OCI-LY7 (cell line): ENCODE measurements at regions not wholly inside any gene's neighbourhood (a gene's known extent, or its start where the extent isn't known, plus 50 kb on each side); places are given as distances from the start of the nearest gene placed in this dataset.

ENCODE experiments used
- BruUV-seq: library from RNA; stranded (reverse); fragments of 400-500 nt; replicated peaks from 2 replicates; lab custom pipeline; 2021; lab: Mats Ljungman, UMichigan
- CTCF ChIA-PET: fragments of 300-600 bp; sonication (Branson Sonifier 250); formaldehyde crosslinking; loops from one replicate; lab custom pipeline; 2022; ENCODE audit warnings: antibody characterized with exemption; ENCODE audit not compliant: unreplicated experiment; lab: Charles Lee
- POLR2A ChIA-PET: fragments of 300-600 bp; sonication (Branson Sonifier 250); formaldehyde crosslinking; loops from one replicate; lab custom pipeline; 2022; ENCODE audit warnings: antibody characterized with exemption; lab: Charles Lee
- DNase-seq: peaks from one replicate; pipeline ENCODE4 v3.0.0-alpha.2; 2015; ENCODE audit warnings: low spot score
- H2AFZ ChIP-seq: fragments of 200-600 bp; sonication (generic), shearing (Covaris generic); 2 replicates; pipeline ENCODE4 v1.6.1; 2014; ENCODE audit warnings: mild to moderate bottlenecking, antibody characterized with exemption, low read length, moderate library complexity
- H3K27ac ChIP-seq: fragments of 200-600 bp; sonication (generic); 2 replicates; pipeline ENCODE4 v1.5.1; 2014; ENCODE audit warnings: mixed run types, low read depth, mild to moderate bottlenecking, moderate library complexity, low read length, inconsistent platforms; ENCODE audit not compliant: poor library complexity, severe bottlenecking
- H3K36me3 ChIP-seq: fragments of 200-600 bp; sonication (generic); 2 replicates; pipeline ENCODE4 v1.6.1; 2014; ENCODE audit warnings: mild to moderate bottlenecking, antibody characterized with exemption, low read length, moderate library complexity, mixed read lengths; ENCODE audit not compliant: insufficient read depth
- H3K4me1 ChIP-seq: fragments of 200-600 bp; sonication (generic); 2 replicates; pipeline ENCODE4 v1.5.1; 2014; ENCODE audit warnings: mild to moderate bottlenecking, low read length; ENCODE audit not compliant: insufficient read depth, poor library complexity, severe bottlenecking
- H3K4me2 ChIP-seq: fragments of 200-600 bp; sonication (generic); 2 replicates; pipeline ENCODE4 v1.6.1; 2014; ENCODE audit warnings: mild to moderate bottlenecking, low read length
- H3K4me3 ChIP-seq: fragments of 200-600 bp; sonication (generic); 2 replicates; pipeline ENCODE4 v1.5.1; 2014; ENCODE audit warnings: mild to moderate bottlenecking, low read depth, low read length; ENCODE audit not compliant: poor library complexity, severe bottlenecking
- H3K79me2 ChIP-seq: fragments of 200-600 bp; sonication (generic); 2 replicates; pipeline ENCODE4 v1.6.1; 2016; ENCODE audit warnings: low read depth, mild to moderate bottlenecking, low read length, moderate library complexity, mixed read lengths; ENCODE audit not compliant: insufficient read depth
- H3K9me2 ChIP-seq: fragments of 200-600 bp; sonication (generic); 2 replicates; pipeline ENCODE4 v1.6.1; 2016; ENCODE audit warnings: mild to moderate bottlenecking, low read length, mixed read lengths; ENCODE audit not compliant: insufficient read depth
- H3K9me3 ChIP-seq: fragments of 200-600 bp; sonication (generic); 2 replicates; pipeline ENCODE4 v1.6.1; 2014; ENCODE audit warnings: mild to moderate bottlenecking, mixed run types, low read length, mixed read lengths
- H4K20me1 ChIP-seq: fragments of 200-600 bp; sonication (generic); 2 replicates; pipeline ENCODE4 v1.6.1; 2014; ENCODE audit warnings: mild to moderate bottlenecking, antibody characterized with exemption, low read length, moderate library complexity, mixed read lengths; ENCODE audit not compliant: insufficient read depth
- EZH2phosphoT487 ChIP-seq: fragments of 200-600 bp; sonication (generic); IDR thresholded peaks from 2 replicates; pipeline ENCODE4 v1.6.1; 2018; ENCODE audit warnings: low read depth, borderline replicate concordance, mild to moderate bottlenecking, mixed run types, antibody characterized with exemption, low read length, moderate library complexity, mixed read lengths
- intact Hi-C: fragments of 100-400 bp; cut with micrococcal nuclease; formaldehyde crosslinking; loops from one replicate; pipeline ENCODE4 v1.10.0; 2022; ENCODE audit not compliant: unreplicated experiment
- TF ChIP-seq, protein P1 (sequence below): fragments of 200-600 bp; sonication (generic); conservative IDR thresholded peaks from 2 replicates; pipeline ENCODE4 v1.5.1; 2014; ENCODE audit warnings: mild to moderate bottlenecking, antibody characterized with exemption, low read length, moderate library complexity, mixed read lengths

DNA sequence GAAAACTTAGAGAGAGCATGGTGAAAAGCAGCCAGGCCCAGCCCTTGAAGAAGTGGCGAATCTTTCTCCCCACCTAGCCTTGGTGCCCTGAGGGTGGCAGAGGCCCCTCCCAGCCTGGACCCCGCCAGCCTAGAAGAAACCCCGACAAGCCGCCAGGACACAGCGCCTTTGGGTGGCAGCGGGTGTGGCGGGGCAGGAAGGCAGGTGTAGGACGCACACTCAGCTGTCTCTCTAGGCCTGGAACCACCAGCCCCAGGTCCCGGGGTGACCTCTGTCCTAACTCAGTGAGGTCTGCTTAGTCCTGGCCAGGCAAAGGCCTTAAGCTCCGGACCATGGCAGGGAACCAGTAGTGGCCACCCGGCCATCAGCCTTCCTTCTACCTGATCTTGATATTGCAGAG is 178.3 kb downstream of the BARX1 start:
- no peaks in the 10 kb centered on the region for H3K9me2 ChIP-seq
- H4K20me1 ChIP-seq = no peaks in the 10 kb centered on the region
- no peak for DNase-seq
- no peak overlapping the region for H3K4me2 ChIP-seq
- H3K36me3 ChIP-seq = no peaks in the 10 kb centered on the region
- H3K4me1 ChIP-seq = no peaks in the 10 kb centered on the region
- H3K27ac ChIP-seq = no peak overlapping the region
- no peaks in the 10 kb centered on the region for H3K9me3 ChIP-seq
- no peak overlapping the region for H2AFZ ChIP-seq
- POLR2A ChIA-PET = no interaction called here
- CTCF ChIA-PET = no interaction called here
- TF ChIP-seq EZH2phosphoT487 = no peak
- TF ChIP-seq, protein P1, sequence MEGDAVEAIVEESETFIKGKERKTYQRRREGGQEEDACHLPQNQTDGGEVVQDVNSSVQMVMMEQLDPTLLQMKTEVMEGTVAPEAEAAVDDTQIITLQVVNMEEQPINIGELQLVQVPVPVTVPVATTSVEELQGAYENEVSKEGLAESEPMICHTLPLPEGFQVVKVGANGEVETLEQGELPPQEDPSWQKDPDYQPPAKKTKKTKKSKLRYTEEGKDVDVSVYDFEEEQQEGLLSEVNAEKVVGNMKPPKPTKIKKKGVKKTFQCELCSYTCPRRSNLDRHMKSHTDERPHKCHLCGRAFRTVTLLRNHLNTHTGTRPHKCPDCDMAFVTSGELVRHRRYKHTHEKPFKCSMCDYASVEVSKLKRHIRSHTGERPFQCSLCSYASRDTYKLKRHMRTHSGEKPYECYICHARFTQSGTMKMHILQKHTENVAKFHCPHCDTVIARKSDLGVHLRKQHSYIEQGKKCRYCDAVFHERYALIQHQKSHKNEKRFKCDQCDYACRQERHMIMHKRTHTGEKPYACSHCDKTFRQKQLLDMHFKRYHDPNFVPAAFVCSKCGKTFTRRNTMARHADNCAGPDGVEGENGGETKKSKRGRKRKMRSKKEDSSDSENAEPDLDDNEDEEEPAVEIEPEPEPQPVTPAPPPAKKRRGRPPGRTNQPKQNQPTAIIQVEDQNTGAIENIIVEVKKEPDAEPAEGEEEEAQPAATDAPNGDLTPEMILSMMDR = no peak
- H3K79me2 ChIP-seq = no peaks in the 10 kb centered on the region
- intact Hi-C loops = no loop called here
- H3K4me3 ChIP-seq = no peak overlapping the region
- no TSS peak for BruUV-seq

DNA sequence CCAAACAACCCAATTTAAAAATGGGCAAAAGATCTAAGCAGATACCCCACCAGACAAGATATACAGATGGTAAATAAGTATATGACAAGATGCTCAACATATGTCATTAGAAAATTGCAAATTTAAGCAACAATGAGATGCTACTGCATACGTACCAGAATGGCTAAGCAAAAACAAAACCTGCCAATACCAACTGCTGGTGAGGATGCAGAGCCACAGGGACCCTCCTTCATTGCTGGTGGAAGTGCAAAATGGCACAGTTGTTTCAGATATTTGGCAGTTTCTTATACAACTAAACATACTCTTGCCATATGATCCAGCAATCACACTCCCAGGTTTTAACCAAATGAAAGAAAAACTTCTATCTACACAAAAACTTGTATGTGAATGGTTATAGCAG is 178.9 kb downstream of the BARX1 start:
- H3K79me2 ChIP-seq = no peaks in the 10 kb centered on the region
- H3K9me2 ChIP-seq = no peaks in the 10 kb centered on the region
- intact Hi-C loops = no loop called here
- H3K36me3 ChIP-seq = no peaks in the 10 kb centered on the region
- DNase-seq = no peak
- H3K27ac ChIP-seq = no peak overlapping the region
- no peaks in the 10 kb centered on the region for H4K20me1 ChIP-seq
- BruUV-seq = no TSS peak
- no peaks in the 10 kb centered on the region for H3K4me1 ChIP-seq
- TF ChIP-seq EZH2phosphoT487 = no peak
- TF ChIP-seq, protein P1 = no peak
- no peak overlapping the region for H2AFZ ChIP-seq
- ChIA-PET CTCF (no interaction called here), POLR2A (no interaction called here)
- no peaks in the 10 kb centered on the region for H3K9me3 ChIP-seq
- no peak overlapping the region for H3K4me2 ChIP-seq
- no peak overlapping the region for H3K4me3 ChIP-seq

DNA sequence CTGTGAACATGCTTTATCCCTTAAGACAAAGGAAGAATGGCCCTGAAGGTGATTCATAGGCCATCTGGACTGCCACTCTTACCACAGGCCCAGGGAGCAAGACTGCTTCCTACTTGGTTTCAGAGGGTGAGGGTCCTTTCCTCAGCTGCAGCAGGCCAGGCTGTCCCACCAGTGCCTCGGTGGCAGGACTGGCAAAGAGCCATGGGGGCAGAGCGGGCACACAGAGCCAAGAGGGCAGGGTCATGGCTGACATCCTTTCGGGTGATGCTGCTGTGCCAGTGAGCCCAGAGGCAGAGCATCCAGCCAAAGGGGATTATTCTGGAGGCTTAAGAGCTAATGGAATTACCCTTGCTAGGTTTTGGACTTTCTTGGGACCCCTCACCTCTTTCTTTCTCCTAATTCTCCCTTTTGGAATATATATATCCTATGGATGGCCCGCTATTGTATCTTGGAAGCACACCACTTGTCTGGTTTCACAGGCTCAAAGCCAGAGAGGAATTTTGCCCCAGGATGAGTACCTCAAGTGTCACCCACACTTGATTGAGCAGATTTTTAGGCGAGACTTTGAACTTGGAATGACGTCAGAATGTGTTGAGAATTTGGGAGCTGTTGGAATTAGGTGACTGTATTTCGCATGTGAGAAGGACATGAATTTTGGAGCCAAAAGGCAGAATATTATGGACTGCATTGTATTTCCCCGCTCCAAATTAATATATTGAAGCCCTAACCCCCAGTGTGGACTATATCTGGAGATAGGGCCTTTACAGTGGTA is 180.6 kb downstream of the BARX1 start:
- no TSS peak for BruUV-seq
- H3K4me2 ChIP-seq = no peak overlapping the region
- no peaks in the 10 kb centered on the region for H3K36me3 ChIP-seq
- H3K4me1 ChIP-seq = no peaks in the 10 kb centered on the region
- intact Hi-C loops = no loop called here
- POLR2A ChIA-PET = no interaction called here
- H3K9me3 ChIP-seq = no peaks in the 10 kb centered on the region
- CTCF ChIA-PET = no interaction called here
- no peaks in the 10 kb centered on the region for H3K9me2 ChIP-seq
- TF ChIP-seq, protein P1 = no peak
- TF ChIP-seq EZH2phosphoT487 = no peak
- no peak overlapping the region for H3K27ac ChIP-seq
- H4K20me1 ChIP-seq = no peaks in the 10 kb centered on the region
- no peak for DNase-seq
- no peak overlapping the region for H2AFZ ChIP-seq
- no peaks in the 10 kb centered on the region for H3K79me2 ChIP-seq
- H3K4me3 ChIP-seq = no peak overlapping the region
